SJSA1 (cell line): ENCODE measurements at regions not wholly inside any gene's neighbourhood (a gene's known extent, or its start where the extent isn't known, plus 50 kb on each side); places are given as distances from the start of the nearest gene placed in this dataset.
A peak's percentile ranks its signal among the peaks of the same experiment; 100 is the strongest.
"Not testable (repeated sequence)": the region's sequence is repeated elsewhere in the genome, so short reads cannot be mapped to it uniquely, and the experiment has no call there.

Experiments
- DNase-seq, 2 experiments: peaks; one replicate each; pipeline ENCODE4 v3.0.0-alpha.2; 2015 to 2020; ENCODE audit warnings: low spot score in 2 of 2, low read depth in 1 of 2
- H3K27ac ChIP-seq: fragments of 250-450 bp; sonication (Bioruptor Pico); 2 replicates; pipeline ENCODE4 v1.5.1; 2020; ENCODE audit warnings: mild to moderate bottlenecking, moderate library complexity
- H3K27me3 ChIP-seq: fragments of 250-450 bp; sonication (Bioruptor Pico); replicated peaks from 2 replicates; pipeline ENCODE4 v1.5.1; 2020; ENCODE audit warnings: mild to moderate bottlenecking, moderate library complexity
- H3K36me3 ChIP-seq: fragments of 250-450 bp; sonication (Bioruptor Pico); 2 replicates; pipeline ENCODE4 v1.5.1; 2020; ENCODE audit warnings: mild to moderate bottlenecking
- H3K4me1 ChIP-seq: fragments of 250-450 bp; sonication (Bioruptor Pico); replicated peaks from 2 replicates; pipeline ENCODE4 v1.6.1; 2021; ENCODE audit warnings: mild to moderate bottlenecking
- H3K4me3 ChIP-seq: fragments of 250-450 bp; sonication (Bioruptor Pico); 2 replicates; pipeline ENCODE4 v1.5.1; 2020; ENCODE audit warnings: mild to moderate bottlenecking
- H3K9me3 ChIP-seq: fragments of 250-450 bp; sonication (Bioruptor Pico); replicated peaks from 2 replicates; pipeline ENCODE4 v1.5.1; 2020; ENCODE audit warnings: mild to moderate bottlenecking

DNA sequence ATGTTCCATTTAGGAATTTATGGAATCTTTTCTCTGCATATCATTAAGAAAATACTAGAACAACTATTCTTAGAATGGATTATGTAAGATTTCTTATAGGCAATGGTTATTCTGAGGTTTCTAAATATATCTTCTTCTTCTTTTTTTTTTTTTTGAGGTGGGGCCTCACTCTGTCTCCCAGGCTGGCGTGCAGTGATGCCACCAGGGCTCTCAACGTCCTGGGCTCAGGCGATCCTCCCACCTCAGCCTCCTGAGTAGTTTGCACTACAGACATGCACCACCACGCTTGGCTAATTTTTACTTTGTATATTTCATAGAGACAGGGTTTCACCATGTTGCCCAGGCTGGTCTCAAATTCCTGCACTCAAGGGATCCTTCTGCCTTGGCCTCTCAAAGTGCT is 137.2 kb downstream of the SREK1 start:
- H3K27me3 ChIP-seq, result no peaks in the 10 kb centered on the region; the same call in 1 of the 2 replicates
- H3K36me3 ChIP-seq, result no peaks in the 10 kb centered on the region
- H3K9me3 ChIP-seq, result no peaks in the 10 kb centered on the region
- H3K4me1 ChIP-seq, result no peaks in the 10 kb centered on the region
- H3K27ac ChIP-seq, result no peak overlapping the region
- DNase-seq, result no peak
- H3K4me3 ChIP-seq, result no peak overlapping the region

DNA sequence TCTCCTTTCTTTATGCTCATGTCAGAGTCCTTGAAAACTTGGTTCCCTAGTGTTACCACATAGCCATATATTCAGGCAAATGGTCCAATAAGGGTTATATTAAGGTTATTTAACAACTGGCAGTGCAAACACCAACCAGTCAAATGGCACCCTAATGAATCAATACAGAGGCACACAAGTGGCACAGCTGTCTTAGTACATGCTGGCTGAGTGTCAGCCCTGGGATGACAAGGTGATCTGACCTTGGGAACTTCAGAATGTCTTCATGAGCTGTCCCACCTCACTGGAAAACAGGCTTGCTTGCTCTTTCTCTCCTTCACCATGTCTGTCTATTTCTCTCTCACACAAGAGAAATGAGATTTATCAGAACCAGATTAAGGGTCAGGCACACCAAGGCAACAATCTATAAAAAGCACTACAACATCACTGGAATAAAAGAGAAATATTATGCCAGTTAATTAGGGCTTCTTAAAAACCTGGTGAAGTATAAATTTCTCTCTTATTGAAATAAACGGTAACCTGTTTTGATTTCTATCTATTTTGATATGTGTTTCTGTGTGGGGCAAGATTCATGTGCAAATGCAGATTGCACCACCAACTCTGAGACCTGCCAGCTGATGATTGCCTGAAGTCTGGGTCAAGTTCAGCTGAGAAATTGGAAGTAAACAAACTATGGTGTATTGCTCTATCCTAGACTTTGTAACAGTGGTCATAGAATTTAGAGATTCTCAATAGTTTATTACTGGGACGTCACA is 140.7 kb downstream of the SREK1 start:
- Histone ChIP-seq H3K4me1 (no peaks in the 10 kb centered on the region), H3K27me3 (no peaks in the 10 kb centered on the region; the same call in 1 of the 2 replicates), H3K27ac (no peak overlapping the region), H3K4me3 (no peak overlapping the region), H3K36me3 (no peaks in the 10 kb centered on the region), H3K9me3 (no peaks in the 10 kb centered on the region)
- no peak for DNase-seq

DNA sequence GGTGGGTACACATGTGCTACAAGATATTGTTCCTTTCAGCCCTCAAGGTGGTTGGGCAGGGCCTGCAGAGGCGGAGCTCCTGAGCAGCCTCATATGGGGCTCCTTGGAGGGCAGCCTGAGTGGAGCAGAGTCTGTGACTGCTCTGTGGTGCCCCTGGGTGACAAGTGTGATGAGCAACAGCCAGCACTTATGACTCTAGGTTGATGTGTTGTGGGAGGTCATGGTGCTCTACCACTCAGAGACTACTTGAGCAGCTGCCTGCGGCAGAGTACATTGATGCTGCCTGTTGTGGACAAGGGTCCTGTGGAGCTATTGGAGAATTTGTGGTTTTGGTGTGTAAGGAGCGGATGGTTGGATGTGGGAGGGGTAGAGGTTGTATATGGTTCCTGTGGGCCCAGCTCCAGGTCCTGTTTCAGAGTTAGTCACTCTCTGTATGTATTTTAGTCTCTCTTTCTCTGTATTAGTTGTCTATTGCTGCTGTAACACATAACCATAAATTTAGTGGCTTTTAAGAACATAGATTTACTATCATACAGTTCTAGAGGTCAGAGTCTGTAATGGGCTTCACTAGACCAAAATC is 141.3 kb downstream of the SREK1 start:
- H3K4me1 ChIP-seq, result no peaks in the 10 kb centered on the region
- no peaks in the 10 kb centered on the region; the same call in 1 of the 2 replicates for H3K27me3 ChIP-seq
- H3K27ac ChIP-seq, result no peak overlapping the region
- H3K4me3 ChIP-seq, result no peak overlapping the region
- DNase-seq, result no peak
- H3K36me3 ChIP-seq, result no peaks in the 10 kb centered on the region
- no peaks in the 10 kb centered on the region for H3K9me3 ChIP-seq

DNA sequence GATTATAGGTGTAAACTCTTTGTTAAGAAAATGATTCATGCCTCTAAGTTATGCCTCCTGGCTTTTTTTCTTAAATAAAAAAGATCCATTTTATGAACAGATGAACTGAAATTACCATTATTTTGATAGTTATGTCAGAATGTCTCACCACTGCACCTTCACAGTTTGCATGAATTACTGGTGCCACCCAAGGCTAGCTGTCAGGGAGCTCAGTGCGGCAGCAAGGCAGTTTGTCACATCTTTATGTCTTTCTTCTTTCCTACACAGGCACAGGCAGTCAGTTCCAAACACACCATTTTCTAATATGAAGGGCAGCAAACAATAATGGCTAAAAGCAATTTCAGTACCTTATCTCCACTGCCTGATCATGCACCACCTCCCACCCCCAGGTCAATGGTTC is 147.7 kb downstream of the SREK1 start:
- Histone ChIP-seq H3K27ac (no peak overlapping the region), H3K4me1 (no peaks in the 10 kb centered on the region), H3K27me3 (no peaks in the 10 kb centered on the region), H3K4me3 (no peak overlapping the region), H3K9me3 (no peaks in the 10 kb centered on the region), H3K36me3 (no peaks in the 10 kb centered on the region)
- no peak for DNase-seq

DNA sequence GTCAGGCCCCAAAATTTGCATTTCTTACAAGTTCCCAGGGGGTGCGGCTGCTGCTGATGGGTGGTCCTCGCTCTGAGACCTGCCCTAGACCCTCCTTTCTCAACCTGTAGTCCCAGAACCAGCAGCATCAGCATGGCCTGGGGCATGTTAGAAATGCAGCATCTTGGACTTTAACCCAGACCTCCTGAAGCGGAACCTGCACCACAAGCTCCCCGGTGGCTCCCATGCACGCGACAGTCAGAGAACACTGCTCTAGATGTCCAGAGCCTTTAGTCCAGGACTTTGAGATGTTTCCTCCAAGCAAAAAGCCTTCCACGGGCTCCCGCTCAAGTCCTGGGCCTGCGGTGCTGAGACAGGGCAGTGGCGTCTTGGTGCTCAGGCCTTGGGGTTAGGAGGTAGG is 149.8 kb downstream of the SREK1 start:
- H3K27ac ChIP-seq, H3K27me3 ChIP-seq, H3K4me3 ChIP-seq, H3K9me3 ChIP-seq, DNase-seq, H3K4me1 ChIP-seq, H3K36me3 ChIP-seq: not testable (repeated sequence)

DNA sequence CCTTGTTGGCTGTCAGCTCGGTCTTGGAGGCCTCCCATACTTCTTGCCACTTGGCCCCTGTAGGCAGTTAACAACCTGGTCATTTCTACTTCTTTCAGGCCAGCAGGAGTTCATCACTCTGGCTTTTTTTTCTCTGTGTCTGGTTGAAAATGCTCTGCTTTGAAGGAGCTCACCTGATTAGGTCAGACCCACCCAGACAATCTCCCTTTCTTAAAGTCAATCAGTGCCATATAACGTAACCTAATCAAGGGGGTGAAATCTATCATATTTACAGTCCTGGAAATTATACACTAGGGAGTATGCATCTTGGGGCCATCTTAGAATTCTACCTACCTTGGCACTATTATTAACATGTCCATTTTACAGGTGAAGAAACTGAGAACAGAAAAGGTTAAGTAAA is 155.4 kb downstream of the SREK1 start:
- Histone ChIP-seq H3K4me3 (no peak overlapping the region), H3K36me3 (no peaks in the 10 kb centered on the region), H3K27me3 (peaks cover 3% of the 10 kb centered on the region; the same call in 1 of the 2 replicates), H3K9me3 (no peaks in the 10 kb centered on the region), H3K4me1 (no peaks in the 10 kb centered on the region), H3K27ac (no peak overlapping the region)
- no peak for DNase-seq

DNA sequence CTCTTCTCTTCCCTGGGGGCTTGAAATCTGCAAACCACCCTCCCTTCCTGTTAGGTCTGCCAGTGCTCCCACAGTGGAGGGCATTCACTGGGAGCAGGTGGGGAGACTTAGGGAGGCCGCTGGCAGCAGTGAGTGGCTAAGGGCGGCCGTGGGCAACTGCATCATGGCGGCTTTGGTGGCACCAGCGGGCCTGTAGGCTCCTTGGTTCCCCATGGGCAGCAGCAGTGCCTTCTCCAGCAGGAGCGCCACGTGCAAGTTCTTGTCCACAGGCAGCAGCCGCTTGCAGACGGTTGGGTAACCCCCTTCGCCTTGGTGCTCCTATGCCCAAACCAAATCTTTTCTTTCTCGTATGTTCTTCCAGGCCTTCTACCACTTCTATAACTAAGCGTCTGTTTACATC is 158.2 kb downstream of the SREK1 start:
- Histone ChIP-seq H3K27me3 (peaks cover 6% of the 10 kb centered on the region), H3K4me3 (no peak overlapping the region), H3K9me3 (no peaks in the 10 kb centered on the region), H3K36me3 (no peaks in the 10 kb centered on the region), H3K4me1 (no peaks in the 10 kb centered on the region), H3K27ac (no peak overlapping the region)
- no peak for DNase-seq

DNA sequence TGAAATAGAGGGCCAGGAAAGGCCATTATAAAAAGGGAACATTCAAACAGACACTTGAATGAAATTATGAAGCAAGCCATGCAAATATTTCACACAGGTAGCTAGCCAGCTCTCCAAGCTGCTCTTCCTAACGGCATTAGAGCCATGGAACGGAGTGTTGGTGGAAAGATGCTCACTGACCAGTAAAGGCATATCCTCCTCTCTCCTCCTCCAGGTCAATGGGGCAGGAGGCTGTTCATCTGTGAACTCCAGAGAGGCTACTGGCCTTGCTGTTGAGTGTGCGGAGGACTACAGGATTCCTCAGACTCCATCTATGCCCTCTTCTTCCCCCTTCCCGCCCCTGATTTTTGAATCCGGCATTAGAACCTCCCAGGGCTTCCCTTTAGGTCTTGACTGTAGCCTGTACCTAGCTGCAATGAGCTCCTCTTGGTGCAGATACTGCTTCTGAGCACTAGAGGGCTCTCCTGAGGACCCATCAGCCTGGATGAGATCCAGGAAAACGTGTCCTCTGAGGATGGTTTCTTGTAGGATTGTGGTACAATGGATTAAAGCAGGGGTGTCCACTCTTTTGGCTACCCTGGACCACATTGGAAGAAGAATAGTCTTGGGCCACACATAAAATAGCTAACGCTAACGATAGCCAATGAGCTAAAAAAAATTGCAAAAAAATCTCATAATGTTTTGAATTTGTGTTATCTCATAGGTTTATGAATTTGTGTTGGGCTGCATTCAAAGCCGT is 162.2 kb downstream of the SREK1 start:
- H3K27me3 ChIP-seq, result peaks cover 6% of the 10 kb centered on the region
- peak; percentile 50 to 55 for DNase-seq
- H3K27ac ChIP-seq, result no peak overlapping the region
- no peaks in the 10 kb centered on the region for H3K4me1 ChIP-seq
- no peaks in the 10 kb centered on the region for H3K36me3 ChIP-seq
- H3K9me3 ChIP-seq, result no peaks in the 10 kb centered on the region
- no peak overlapping the region for H3K4me3 ChIP-seq

DNA sequence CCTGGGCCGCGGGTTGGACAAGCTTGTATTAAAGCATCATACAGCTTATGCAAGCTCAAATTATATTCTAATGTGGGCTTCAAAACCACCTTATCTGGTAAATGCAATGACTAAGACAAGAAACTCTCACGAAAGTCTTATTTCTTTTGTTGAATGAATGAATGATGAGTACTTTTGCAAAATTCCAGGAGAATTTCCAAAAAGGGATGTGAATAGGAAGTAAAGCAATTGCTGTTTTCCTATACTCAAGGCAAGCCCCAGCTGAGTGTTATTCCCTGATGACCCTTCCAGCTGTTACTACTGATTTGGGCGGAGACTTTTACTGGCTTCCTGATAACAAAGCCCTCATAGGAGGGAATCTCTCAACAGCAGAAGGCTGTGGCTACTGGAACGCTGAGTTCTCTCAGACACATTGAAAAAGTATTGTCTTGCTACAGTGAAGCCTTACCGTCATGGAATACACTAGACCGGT is 162.8 kb downstream of the SREK1 start:
- DNase-seq, result no peak
- Histone ChIP-seq H3K4me3 (no peak overlapping the region), H3K9me3 (no peaks in the 10 kb centered on the region), H3K4me1 (no peaks in the 10 kb centered on the region), H3K27ac (no peak overlapping the region), H3K27me3 (peaks cover 6% of the 10 kb centered on the region), H3K36me3 (no peaks in the 10 kb centered on the region)

DNA sequence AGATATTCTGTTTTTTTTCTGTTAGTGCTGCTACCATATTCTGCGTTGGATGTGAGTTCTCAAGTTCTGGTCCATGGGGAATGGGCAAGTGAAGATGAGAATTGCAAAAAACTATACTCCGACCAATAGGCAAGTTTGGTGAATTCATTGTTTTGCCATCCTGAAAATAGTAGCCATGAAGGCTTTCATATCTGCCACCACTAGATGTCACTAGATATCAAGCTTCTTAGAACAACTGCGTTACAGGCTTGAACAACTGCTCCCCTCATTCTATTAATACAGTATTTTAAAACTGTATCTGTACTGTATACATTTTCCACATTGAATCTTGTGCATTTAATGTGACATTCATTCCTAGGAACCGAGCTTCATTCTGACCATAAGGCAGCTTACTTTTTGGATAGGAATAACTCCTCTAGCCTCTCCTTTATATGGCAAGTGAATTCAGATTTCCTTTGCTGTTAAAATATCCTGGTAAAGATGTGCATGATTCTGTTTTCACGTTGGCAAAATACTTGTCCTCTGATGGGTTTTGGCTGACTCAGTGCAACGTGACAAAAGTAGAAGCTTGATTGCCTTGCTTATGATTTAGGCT is 163.6 kb downstream of the SREK1 start:
- Histone ChIP-seq H3K4me1 (no peaks in the 10 kb centered on the region), H3K4me3 (no peak overlapping the region), H3K36me3 (no peaks in the 10 kb centered on the region), H3K27me3 (peaks cover 6% of the 10 kb centered on the region), H3K9me3 (no peaks in the 10 kb centered on the region), H3K27ac (no peak overlapping the region)
- DNase-seq, result peak in 1 of 2 experiments; percentile 42

DNA sequence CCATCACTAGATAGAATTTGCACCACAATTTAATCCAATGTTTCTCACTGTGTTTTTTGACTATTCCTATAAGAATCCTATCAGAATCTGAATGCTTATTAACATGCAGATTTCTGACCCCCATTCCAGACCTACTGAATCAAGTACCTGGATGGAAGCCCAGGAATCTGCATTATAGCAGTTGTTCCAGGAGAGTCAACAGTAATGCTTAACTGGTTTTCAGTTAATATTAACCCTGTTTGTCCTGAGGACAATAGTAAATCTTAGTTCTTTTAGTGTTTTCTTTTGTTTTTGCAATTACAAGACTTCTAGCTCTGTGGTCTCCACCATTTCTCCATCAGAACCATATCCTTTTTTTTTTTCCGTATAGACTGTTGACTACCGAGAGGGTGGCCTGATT is 168.2 kb downstream of the SREK1 start:
- Histone ChIP-seq H3K27ac (no peak overlapping the region), H3K4me3 (no peak overlapping the region), H3K27me3 (no peaks in the 10 kb centered on the region), H3K36me3 (no peaks in the 10 kb centered on the region), H3K9me3 (no peaks in the 10 kb centered on the region), H3K4me1 (no peaks in the 10 kb centered on the region)
- no peak for DNase-seq

DNA sequence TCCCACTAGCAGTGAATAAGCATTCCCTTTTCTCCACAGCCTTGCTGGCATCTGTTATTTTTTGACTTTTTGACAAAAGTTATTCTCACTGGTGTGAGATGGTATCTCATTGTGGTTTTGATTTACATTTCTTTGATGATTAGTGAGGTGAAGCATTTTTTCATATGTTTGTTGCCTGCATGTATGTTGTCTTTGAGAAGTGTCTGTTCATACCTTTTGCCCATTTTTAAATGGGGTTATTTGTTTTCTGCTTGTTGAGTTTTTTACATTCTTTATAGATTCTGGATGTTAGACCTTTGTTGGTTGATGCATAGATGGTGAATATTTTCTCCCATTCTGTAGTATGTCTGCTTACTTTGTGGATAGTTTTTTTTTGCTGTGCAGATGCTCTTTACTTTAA is 171.7 kb downstream of the SREK1 start:
- H3K36me3 ChIP-seq, result no peaks in the 10 kb centered on the region
- H3K4me3 ChIP-seq, result no peak overlapping the region
- H3K27me3 ChIP-seq, result no peaks in the 10 kb centered on the region
- no peaks in the 10 kb centered on the region for H3K4me1 ChIP-seq
- no peaks in the 10 kb centered on the region for H3K9me3 ChIP-seq
- H3K27ac ChIP-seq, result no peak overlapping the region
- DNase-seq, result no peak

DNA sequence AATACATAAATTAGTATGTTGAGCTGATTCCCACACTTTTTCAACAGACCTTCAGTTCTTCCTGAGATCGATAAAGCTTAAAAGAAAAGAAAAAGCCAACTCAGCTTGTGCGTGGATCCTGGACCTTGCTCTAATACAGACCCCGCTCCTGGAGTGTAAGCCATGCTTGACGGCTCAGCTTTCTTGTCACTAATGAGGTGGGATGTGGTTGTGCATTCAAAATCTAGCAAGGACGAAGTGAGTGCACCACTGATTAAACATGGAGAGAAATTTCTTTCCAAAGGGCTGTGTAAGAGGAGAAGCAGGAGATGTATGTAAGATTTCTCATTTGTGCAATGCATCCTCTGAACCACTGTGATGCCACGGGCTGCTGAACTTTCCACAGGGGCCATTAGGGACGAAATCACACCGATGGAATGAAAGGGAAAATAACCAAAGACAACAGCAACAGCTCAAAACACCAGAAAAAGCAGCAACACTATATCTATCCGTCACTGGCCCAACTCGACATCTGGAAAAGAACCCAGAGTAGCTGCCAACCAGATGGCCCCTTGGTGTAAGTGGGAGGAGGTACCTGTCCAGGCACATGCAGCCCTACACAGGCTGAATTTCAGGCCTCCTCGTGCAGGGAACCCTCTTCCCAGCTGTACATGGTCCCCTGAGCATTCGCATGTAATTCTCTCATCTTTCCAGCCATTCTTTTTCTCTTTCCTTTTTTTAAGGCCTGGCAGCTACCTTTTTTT is 178.9 kb downstream of the SREK1 start:
- no peak overlapping the region for H3K27ac ChIP-seq
- H3K4me3 ChIP-seq, result no peak overlapping the region
- 0 out of 2 replicates have a peak, but pooled peaks cover 3% of the 10 kb centered on the region for H3K27me3 ChIP-seq
- H3K9me3 ChIP-seq, result no peaks in the 10 kb centered on the region
- H3K4me1 ChIP-seq, result no peaks in the 10 kb centered on the region
- H3K36me3 ChIP-seq, result no peaks in the 10 kb centered on the region
- no peak for DNase-seq
